AG09319 (cell line): ENCODE measurements at regions not wholly inside any gene's neighbourhood (a gene's known extent, or its start where the extent isn't known, plus 50 kb on each side); places are given as distances from the start of the nearest gene placed in this dataset.

Source experiments
- DNase-seq: peaks from one replicate; pipeline ENCODE4 v3.0.0-alpha.2; 2010; ENCODE audit warnings: low read depth; ENCODE audit errors: extremely low read depth
- CTCF ChIP-seq: IDR thresholded peaks from 2 replicates; pipeline ENCODE4 v1.5.1; 2011; ENCODE audit warnings: low read depth, mild to moderate bottlenecking, inconsistent platforms, low read length, moderate library complexity

GRCh38 chr10:30784897-30785605, 155.5 kb upstream of the LYZL2 start:
- DNase-seq, result no peak

GRCh38 chr10:30784524-30784896, 155.0 kb upstream of the LYZL2 start:
- TF ChIP-seq CTCF, result no peak
- peak; percentile 80 for DNase-seq

More at GRCh38 chr10:30784897-30785605, 155.5 kb upstream of the LYZL2 start:
- no peak for TF ChIP-seq CTCF

GRCh38 chr10:30783939-30784501, 154.5 kb upstream of the LYZL2 start:
- peak; percentile 94 for TF ChIP-seq CTCF
- DNase-seq, result peak; percentile 81

DNA sequence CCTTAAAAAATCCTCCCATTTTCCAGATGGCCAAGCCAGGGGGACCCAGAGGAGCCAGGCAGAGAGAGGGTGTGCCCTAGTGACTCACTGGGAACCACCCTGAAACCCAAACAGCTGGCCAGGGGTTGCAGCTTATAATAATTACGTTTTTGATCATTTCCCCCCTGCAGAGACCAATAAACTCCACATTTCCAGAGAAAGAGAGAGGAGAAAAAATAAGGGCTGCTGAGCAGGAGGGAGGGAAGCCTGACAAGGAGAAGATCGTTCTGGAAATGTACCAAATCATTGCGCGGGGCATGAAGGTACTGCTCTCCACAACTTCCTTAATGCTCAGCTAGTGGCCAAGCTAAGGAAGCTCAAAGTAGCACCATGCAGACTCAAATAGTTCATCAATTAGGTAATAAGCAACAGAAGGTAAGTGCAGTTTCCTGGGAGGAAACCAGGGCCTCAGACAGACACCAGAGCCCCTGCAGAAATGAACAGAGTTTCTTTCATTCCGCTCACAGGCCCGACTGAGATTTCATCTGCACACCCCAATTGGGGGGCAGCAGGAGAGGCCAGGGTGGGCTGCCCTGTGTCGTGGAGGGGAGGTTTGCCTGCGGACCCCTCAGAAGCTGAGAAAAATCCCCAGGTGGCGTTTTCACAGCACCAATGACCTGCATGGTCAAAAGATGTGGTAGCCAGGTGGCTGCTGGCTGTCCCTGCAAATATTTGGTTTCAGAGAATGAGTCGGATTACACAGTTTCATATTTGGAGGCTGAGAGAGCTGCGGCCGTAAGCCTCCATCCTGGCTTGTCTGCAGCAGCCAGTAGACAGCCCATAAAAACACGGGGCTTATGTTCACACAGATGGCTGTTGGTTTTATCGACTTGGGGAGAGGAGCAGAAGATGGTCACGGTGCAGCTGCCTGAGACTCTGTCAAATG, 153.2 kb upstream of the LYZL2 start:
- DNase-seq, result no peak
- TF ChIP-seq CTCF, result no peak

- no peak for DNase-seq
- TF ChIP-seq CTCF, result no peak
Measured at GRCh38 chr10:30782157-30782536, 152.6 kb upstream of the LYZL2 start.

- DNase-seq, result peak; percentile 47
- TF ChIP-seq CTCF, result no peak
Measured at GRCh38 chr10:30781670-30782121, 152.1 kb upstream of the LYZL2 start.

DNA sequence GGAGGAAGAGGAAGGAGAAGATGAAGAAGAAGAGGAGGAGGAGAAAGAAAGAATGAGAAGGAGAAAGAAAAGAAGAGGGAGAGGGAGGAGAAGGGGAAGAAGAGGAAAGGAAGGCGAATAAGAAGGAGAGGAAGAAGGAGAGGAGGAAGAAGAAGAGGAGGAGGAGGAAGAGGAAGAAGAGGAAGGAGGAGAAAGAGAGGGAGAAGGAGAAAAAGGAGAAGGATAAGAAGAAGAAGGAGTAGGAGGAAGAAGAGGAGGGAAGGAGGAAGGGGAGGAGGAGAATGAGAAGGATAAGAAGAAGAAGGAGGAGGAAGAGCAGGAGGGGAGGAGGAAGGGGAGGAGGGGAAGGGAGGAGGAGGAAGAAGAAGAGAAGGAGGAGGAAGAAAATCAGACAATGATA, 149.2 kb upstream of the LYZL2 start:
- no peak for TF ChIP-seq CTCF
- no peak for DNase-seq
